Mucosa of rectum (tissue), 2 donors: ENCODE measurements at regions not wholly inside any gene's neighbourhood (a gene's known extent, or its start where the extent isn't known, plus 50 kb on each side); places are given as distances from the start of the nearest gene placed in this dataset.
"Not testable (repeated sequence)": the region's sequence is repeated elsewhere in the genome, so short reads cannot be mapped to it uniquely, and the experiment has no call there.

Experiments
- H3K27ac ChIP-seq, 2 donors: one replicate each; pipeline ENCODE4 v1.7.0; 2013; ENCODE audit warnings: inconsistent platforms in 2 of 2, low read depth in 2 of 2, low read length in 2 of 2
- H3K27me3 ChIP-seq, 2 donors: one replicate each; pipeline ENCODE4 v1.7.0; 2013; ENCODE audit warnings: low read length in 2 of 2; ENCODE audit not compliant: control insufficient read depth in 2 of 2, insufficient read depth in 2 of 2
- H3K36me3 ChIP-seq, 2 donors: one replicate each; pipeline ENCODE4 v1.7.0; 2013; ENCODE audit warnings: low read length in 2 of 2; ENCODE audit not compliant: control insufficient read depth in 2 of 2, insufficient read depth in 2 of 2
- H3K4me1 ChIP-seq, 2 donors: one replicate each; pipeline ENCODE4 v1.7.0; 2013; ENCODE audit warnings: low read length in 2 of 2, mild to moderate bottlenecking in 1 of 2; ENCODE audit not compliant: control insufficient read depth in 2 of 2, insufficient read depth in 2 of 2
- H3K4me3 ChIP-seq, 2 donors: one replicate each; pipeline ENCODE4 v1.7.0; 2013; ENCODE audit warnings: low read length in 2 of 2
- H3K9ac ChIP-seq, 2 donors: one replicate each; pipeline ENCODE4 v1.7.0; 2013; ENCODE audit warnings: low read length in 2 of 2, low read depth in 1 of 2, mild to moderate bottlenecking in 1 of 2
- H3K9me3 ChIP-seq, 2 donors: one replicate each; pipeline ENCODE4 v1.7.0; 2013; ENCODE audit warnings: low read length in 2 of 2; ENCODE audit not compliant: control insufficient read depth in 2 of 2
- donor health status: healthy.
- donor health status: Normal muscosa, but diverticular disease.

DNA sequence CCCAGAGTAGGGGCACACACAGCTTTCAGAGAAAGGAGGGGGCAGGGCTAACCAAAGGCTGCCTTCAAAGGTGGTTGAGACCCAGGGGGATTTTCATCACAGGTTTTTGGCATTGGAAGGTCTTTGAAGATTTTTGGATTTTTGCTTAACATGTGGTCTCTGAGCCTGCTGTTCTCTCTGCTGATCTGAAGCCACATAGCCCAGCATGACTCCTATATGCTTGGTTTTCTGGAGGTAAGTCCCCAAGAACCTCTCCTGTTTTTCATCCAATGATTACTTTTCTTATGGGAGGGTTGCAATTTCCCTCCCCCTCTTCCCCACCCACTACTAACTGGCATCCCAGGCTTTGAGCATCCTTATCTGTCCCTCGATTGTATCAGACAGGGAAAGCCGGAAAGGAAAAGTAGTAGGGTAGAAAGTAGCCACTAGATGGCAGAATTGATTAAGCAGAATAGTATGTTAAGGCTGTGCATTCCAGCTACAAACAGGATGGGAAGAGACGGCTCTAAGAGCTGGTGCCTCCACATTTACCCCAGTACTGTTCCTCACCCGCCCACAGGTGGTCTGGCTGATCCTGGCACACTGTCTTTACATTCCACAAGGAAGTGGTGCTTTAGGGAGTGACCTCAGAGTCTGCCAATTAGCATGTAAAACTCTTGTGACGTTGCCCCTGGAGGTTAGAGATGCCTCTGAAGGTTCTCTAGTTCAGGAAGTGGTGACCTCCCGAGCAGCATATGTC is 218.9 kb upstream of the EDNRB start:
- H3K36me3 ChIP-seq, result no peaks in the 10 kb centered on the region
- peaks cover 0 to 3% of the 10 kb centered on the region in 2 donors for H3K4me1 ChIP-seq
- H3K4me3 ChIP-seq, result peak overlapping the region in 1 of 2 donors; percentile 4
- H3K27ac ChIP-seq, result no peak overlapping the region
- H3K27me3 ChIP-seq, result no peaks in the 10 kb centered on the region
- H3K9ac ChIP-seq, result no peak overlapping the region
- no peaks in the 10 kb centered on the region for H3K9me3 ChIP-seq

DNA sequence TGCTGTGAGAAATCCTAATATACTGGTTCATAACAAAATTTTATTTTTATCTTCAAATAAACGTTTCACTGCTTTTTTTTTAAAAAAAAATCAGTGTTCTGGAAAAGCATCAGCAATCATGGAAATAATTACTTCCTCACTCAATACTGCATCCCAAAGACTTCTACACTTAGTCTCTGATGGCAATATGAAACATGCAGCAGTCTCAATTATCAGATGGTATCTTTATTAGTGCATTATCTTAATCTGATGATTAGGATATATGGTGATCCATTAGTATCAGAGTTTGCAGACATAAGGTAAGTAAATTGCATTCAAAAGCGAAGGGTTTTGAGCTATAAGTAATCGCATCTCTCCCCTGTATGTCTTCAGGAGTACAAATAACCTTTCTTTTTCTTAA is 218.3 kb upstream of the EDNRB start:
- H3K27ac ChIP-seq, result no peak overlapping the region
- no peaks in the 10 kb centered on the region for H3K9me3 ChIP-seq
- no peaks in the 10 kb centered on the region for H3K27me3 ChIP-seq
- H3K4me3 ChIP-seq, result no peak overlapping the region
- peaks cover 0 to 3% of the 10 kb centered on the region in 2 donors for H3K4me1 ChIP-seq
- no peaks in the 10 kb centered on the region for H3K36me3 ChIP-seq
- no peak overlapping the region for H3K9ac ChIP-seq

DNA sequence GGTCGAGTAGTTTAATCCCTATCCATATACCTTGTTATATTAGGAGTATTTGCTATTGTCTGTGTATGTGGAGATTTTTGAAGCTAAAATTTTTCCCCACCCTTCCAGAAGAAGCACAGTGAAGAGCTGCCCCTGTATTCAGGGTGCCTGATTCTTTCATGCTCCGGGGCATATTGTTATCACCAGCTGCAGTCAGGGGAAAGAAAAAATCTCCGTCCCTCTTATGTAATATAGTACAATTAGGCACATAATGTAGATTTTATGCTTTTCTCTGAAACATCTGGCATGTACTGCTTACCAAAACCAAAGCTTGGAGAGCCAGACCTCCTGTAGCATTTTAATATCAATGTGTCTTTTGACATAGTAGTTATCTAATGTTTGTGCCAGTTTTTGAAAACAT is 214.9 kb upstream of the EDNRB start:
- peaks cover 0 to 3% of the 10 kb centered on the region in 2 donors for H3K4me1 ChIP-seq
- no peaks in the 10 kb centered on the region for H3K9me3 ChIP-seq
- no peaks in the 10 kb centered on the region for H3K36me3 ChIP-seq
- no peaks in the 10 kb centered on the region for H3K27me3 ChIP-seq
- H3K9ac ChIP-seq, result no peak overlapping the region
- no peak overlapping the region for H3K4me3 ChIP-seq
- H3K27ac ChIP-seq, result no peak overlapping the region

DNA sequence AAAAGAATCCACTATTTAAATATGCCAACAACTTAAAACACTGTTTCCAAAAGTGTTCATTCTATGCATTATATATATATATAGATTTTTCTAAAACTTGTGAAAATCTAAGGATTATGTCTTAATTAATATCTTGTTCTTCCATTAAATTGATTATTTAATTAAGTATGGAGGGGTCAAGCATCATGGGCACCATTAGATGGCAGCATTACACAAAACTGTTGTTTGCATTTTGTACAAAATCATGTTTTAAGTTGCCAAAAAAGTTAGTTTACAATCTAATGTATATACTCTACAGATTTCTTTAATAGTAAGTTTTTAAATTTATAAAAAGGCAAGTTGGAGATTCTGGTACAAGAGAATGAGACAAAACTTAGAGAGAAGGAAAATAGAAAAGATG is 213.2 kb upstream of the EDNRB start:
- Histone ChIP-seq H3K4me1 (no peaks in the 10 kb centered on the region), H3K27ac (no peak overlapping the region), H3K36me3 (no peaks in the 10 kb centered on the region), H3K9ac (no peak overlapping the region), H3K27me3 (no peaks in the 10 kb centered on the region), H3K9me3 (no peaks in the 10 kb centered on the region), H3K4me3 (no peak overlapping the region)

DNA sequence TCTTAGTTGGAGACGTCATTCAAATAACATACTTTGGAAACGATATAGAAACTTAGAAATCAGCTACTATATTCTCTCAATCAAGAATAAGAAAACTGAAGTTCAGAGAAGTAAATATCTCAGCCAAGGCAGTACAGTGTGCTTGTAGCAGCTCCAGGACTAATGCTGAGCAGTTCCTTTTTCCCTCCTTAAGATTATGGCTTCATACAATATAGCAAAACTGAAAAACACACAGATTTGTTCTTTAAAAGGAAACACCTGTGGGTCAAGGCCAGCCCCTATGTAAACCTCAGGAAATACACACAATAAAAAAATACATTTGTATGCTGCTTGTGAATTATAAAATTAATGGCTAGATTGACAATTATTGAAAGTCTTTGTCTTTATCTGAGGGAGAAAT is 212.7 kb upstream of the EDNRB start:
- no peak overlapping the region for H3K27ac ChIP-seq
- no peak overlapping the region for H3K4me3 ChIP-seq
- H3K9me3 ChIP-seq, result no peaks in the 10 kb centered on the region

DNA sequence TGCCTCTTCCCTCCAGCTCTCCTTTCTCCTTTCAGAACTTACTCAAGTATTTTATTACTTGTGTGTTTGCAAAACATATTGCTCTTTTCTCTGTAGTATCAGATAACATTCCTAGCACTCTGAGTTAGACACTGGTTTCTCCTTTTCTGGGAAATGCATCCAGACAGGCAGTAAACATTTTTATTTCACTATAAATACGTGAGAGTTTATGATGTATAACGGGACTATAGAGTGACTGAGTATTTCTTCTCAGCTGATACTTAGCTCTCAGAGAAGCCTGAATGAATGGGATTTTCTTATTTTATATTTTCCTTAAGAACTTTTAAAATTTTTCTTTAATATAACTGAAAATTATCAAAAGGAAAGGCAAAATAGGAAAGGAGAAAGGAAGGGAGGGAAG is 211.2 kb upstream of the EDNRB start:
- Histone ChIP-seq H3K27ac (no peak overlapping the region), H3K9me3 (no peaks in the 10 kb centered on the region), H3K36me3 (no peaks in the 10 kb centered on the region), H3K27me3 (no peaks in the 10 kb centered on the region), H3K4me1 (no peaks in the 10 kb centered on the region), H3K4me3 (no peak overlapping the region), H3K9ac (no peak overlapping the region)

More for the DNA sequence above, 212.7 kb upstream of the EDNRB start:
- H3K36me3 ChIP-seq, result no peaks in the 10 kb centered on the region
- no peaks in the 10 kb centered on the region for H3K27me3 ChIP-seq
- no peaks in the 10 kb centered on the region for H3K4me1 ChIP-seq
- no peak overlapping the region for H3K9ac ChIP-seq

DNA sequence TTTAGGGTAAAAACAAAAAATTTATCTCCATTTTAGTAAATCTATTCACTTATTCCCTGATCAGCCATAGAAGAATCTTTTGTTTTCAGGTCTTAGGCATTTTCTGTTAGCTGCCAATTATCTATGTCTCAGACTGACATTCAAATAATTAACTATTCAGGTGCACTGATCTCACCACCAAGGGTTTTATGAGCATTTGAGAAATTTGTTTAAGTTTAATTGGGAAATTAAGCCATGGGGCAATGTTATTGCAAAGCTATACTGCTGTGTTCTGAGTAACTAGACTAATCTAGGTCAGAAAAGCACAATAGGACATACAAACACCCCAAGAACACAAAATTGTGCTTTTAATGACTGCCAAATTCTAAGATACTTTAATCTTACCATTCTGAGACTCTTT is 210.7 kb upstream of the EDNRB start:
- Histone ChIP-seq H3K27me3 (no peaks in the 10 kb centered on the region), H3K4me3 (no peak overlapping the region), H3K4me1 (no peaks in the 10 kb centered on the region), H3K9ac (no peak overlapping the region), H3K27ac (no peak overlapping the region), H3K36me3 (no peaks in the 10 kb centered on the region), H3K9me3 (no peaks in the 10 kb centered on the region)

DNA sequence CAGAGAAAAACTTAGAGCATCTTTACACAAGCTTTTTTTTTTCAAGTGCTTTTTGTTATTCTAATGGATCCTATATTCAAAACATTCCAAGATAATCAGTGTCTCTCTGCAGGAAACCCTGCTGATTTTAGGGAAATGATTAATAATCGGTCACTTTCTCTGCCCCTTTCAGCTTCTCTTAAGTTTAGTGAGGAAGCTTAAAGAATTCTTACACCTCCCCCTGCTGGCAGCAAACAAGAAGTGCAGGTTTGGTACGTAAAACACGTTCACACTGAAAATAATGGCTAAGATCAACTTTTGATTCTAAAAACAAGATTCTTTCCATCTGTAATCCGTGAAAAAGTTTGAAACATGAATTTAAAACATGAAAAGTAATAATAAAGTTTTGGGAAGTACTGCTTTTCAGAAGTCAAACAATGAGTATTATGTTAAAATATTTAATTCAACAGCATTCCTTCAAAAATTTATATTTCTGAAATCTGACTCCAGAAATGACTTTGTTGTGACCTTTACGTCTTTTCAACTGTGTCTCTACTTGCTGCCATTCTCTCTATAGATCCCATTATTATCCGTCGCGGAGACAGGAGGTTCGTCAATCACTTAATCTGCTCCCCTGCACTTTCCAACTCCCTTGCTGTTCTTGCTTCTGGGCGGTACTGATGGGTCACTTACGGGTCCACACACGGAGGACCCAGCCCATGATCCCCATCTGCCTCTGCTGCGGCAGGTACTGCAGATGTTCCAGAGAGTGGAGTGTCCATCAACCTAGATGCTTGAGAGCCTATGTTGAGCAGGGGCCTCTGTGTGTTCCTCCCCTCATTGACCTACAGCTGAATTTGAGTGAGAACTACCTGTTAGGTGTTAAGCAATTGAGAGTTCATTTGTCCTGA is 203.1 kb upstream of the EDNRB start:
- no peak overlapping the region for H3K9ac ChIP-seq

DNA sequence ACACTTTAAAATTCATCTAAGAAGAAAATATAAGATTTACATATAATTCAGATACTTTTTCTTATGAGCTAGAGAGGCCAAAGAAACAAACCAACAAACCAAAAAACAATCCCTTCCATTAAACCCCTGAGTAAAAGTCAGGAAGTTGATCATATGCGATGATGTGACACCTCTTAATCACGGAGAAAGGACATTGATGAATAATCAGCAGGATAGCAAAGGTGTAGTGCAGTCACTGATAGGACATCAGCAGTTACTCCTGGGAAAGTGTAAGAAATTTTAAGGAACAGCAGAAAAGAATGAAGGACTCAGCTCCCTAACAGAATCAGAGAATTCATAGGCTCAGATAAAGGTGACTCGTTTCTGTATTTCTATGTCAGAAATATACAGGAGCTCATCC is 202.4 kb upstream of the EDNRB start:
- Histone ChIP-seq H3K27me3 (no peaks in the 10 kb centered on the region), H3K36me3 (no peaks in the 10 kb centered on the region), H3K4me1 (no peaks in the 10 kb centered on the region), H3K9me3 (no peaks in the 10 kb centered on the region), H3K27ac (no peak overlapping the region), H3K4me3 (no peak overlapping the region), H3K9ac (no peak overlapping the region)

More for the DNA sequence above, 203.1 kb upstream of the EDNRB start:
- Histone ChIP-seq H3K27ac (no peak overlapping the region), H3K36me3 (no peaks in the 10 kb centered on the region), H3K27me3 (no peaks in the 10 kb centered on the region), H3K9me3 (no peaks in the 10 kb centered on the region), H3K4me3 (no peak overlapping the region), H3K4me1 (no peaks in the 10 kb centered on the region)

DNA sequence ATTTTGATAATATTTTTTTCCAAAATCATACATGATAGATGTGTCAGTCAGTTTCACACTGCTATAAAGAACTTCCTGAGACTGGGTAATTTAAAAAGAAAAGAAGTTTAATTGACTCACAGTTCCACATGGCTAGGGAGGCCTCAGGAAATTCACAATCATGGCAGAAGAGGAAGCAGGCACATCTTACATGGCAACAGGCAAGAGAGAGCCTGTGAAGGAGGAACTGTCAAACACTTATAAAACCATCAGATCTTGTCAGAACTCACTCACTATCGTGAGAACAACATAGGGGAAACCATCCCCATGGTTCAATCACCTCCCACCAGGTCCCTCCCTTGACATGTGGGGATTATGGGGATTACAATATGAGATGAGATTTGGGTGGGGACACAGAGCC is 201.5 kb upstream of the EDNRB start:
- not testable (repeated sequence) for H3K27me3 ChIP-seq, H3K9ac ChIP-seq, H3K4me1 ChIP-seq, H3K4me3 ChIP-seq, H3K36me3 ChIP-seq, H3K9me3 ChIP-seq, H3K27ac ChIP-seq
